SK-N-SH (cell line): ENCODE measurements at regions not wholly inside any gene's neighbourhood (a gene's known extent, or its start where the extent isn't known, plus 50 kb on each side); places are given as distances from the start of the nearest gene placed in this dataset.

Source experiments
- CTCF ChIA-PET: fragments of 300-600, 350-600 bp; formaldehyde crosslinking; extraction: SDS; loops from one replicate; lab custom pipeline; 2021; lab: Yijun Ruan, JAX
- POLR2A ChIA-PET: fragments of 350-600 bp; sonication (Branson Sonifier 250); formaldehyde crosslinking; extraction: SDS; loops from one replicate; lab custom pipeline; 2020; ENCODE audit warnings: antibody characterized with exemption, inconsistent platforms; lab: Yijun Ruan, JAX
- DNase-seq: peaks from one replicate; pipeline ENCODE4 v3.0.0; 2012
- H2AFZ ChIP-seq: fragments of 200-600 bp; sonication (generic); 2 replicates; pipeline ENCODE4 v1.8.1; 2016; ENCODE audit warnings: antibody characterized with exemption, mild to moderate bottlenecking, low read depth
- H3F3A ChIP-seq: fragments of 200-600 bp; sonication (generic); replicated peaks from 2 replicates; pipeline ENCODE3; 2016; ENCODE audit warnings: antibody characterized with exemption, mild to moderate bottlenecking; ENCODE audit not compliant: insufficient read depth
- H3K27ac ChIP-seq, 2 experiments: fragments of 200-500 bp in 1 of 2; fragments of 200-600 bp in 1 of 2; sonication (Bioruptor generic) in 1 of 2; sonication (generic), shearing (Covaris generic) in 1 of 2; 2 replicates each; pipeline versions ENCODE4 v1.5.1 to v1.6.1; 2014 to 2016; ENCODE audit warnings: low read depth in 2 of 2, inconsistent platforms in 1 of 2, low read length in 1 of 2, mild to moderate bottlenecking in 1 of 2, mixed read lengths in 1 of 2
- H3K27me3 ChIP-seq: fragments of 200-600 bp; sonication (generic), shearing (Covaris generic); 2 replicates; pipeline ENCODE4 v1.6.1; 2016; ENCODE audit warnings: mixed run types; ENCODE audit not compliant: insufficient read depth
- H3K36me3 ChIP-seq, 2 experiments: fragments of 200-500 bp in 1 of 2; fragments of 200-600 bp in 1 of 2; sonication (Bioruptor generic) in 1 of 2; sonication (generic) in 1 of 2; replicated peaks in 1 of 2; 2 replicates each; pipeline versions ENCODE3 to v1.5.1; 2014 to 2016; ENCODE audit warnings: low read length in 1 of 2, mild to moderate bottlenecking in 1 of 2; ENCODE audit not compliant: insufficient read depth in 2 of 2, control insufficient read depth in 1 of 2
- H3K4me1 ChIP-seq, 2 experiments: fragments of 200-500 bp in 1 of 2; fragments of 200-600 bp in 1 of 2; sonication (Bioruptor generic) in 1 of 2; sonication (generic), shearing (Covaris generic) in 1 of 2; 2 replicates each; pipeline versions ENCODE4 v1.5.1 to v1.6.1; 2014 to 2016; ENCODE audit warnings: low read depth in 1 of 2, low read length in 1 of 2, mixed run types in 1 of 2; ENCODE audit not compliant: insufficient read depth in 2 of 2, control insufficient read depth in 1 of 2
- H3K4me2 ChIP-seq: fragments of 200-600 bp; sonication (generic), shearing (Covaris generic); 2 replicates; pipeline ENCODE4 v1.6.1; 2017; ENCODE audit warnings: mixed run types
- H3K4me3 ChIP-seq, 2 experiments: fragments of 200-500 bp in 1 of 2; fragments of 200-600 bp in 1 of 2; sonication (Bioruptor generic) in 1 of 2; sonication (generic), shearing (Covaris generic) in 1 of 2; 2 replicates each; pipeline versions ENCODE4 v1.5.1 to v1.8.1; 2014 to 2016; ENCODE audit warnings: low read depth in 2 of 2, inconsistent platforms in 1 of 2, low read length in 1 of 2, mild to moderate bottlenecking in 1 of 2, mixed read lengths in 1 of 2, moderate library complexity in 1 of 2
- H3K79me2 ChIP-seq: fragments of 200-600 bp; sonication (generic); 2 replicates; pipeline ENCODE4 v1.8.1; 2017; ENCODE audit warnings: mild to moderate bottlenecking; ENCODE audit not compliant: insufficient read depth
- H3K9ac ChIP-seq: fragments of 200-600 bp; sonication (generic); 2 replicates; pipeline ENCODE4 v1.6.1; 2017; ENCODE audit warnings: mixed run types
- H3K9me2 ChIP-seq: fragments of 200-600 bp; sonication (generic); 2 replicates; pipeline ENCODE4 v1.6.1; 2017; ENCODE audit warnings: mixed run types
- H3K9me3 ChIP-seq: fragments of 200-600 bp; sonication (generic); 2 replicates; pipeline ENCODE4 v1.6.1; 2017; ENCODE audit warnings: mixed run types, mild to moderate bottlenecking, moderate library complexity
- H4K20me1 ChIP-seq: fragments of 200-600 bp; sonication (generic); 2 replicates; pipeline ENCODE4 v1.6.1; 2017; ENCODE audit warnings: mild to moderate bottlenecking, mixed run types; ENCODE audit not compliant: insufficient read depth
- CHD2 ChIP-seq: fragments of 150-350 bp; IDR thresholded peaks from 2 replicates; pipeline ENCODE4 v1.6.1; 2018; ENCODE audit warnings: low read length; ENCODE audit not compliant: partially characterized antibody
- CTCF ChIP-seq: fragments of 200-600 bp; sonication (generic); IDR thresholded peaks from 2 replicates; pipeline ENCODE4 v1.6.1; 2017; ENCODE audit warnings: antibody characterized with exemption, mild to moderate bottlenecking, moderate library complexity
- MEF2A ChIP-seq: IDR thresholded peaks from 2 replicates; pipeline ENCODE4 v1.4.0; 2012; ENCODE audit warnings: low read depth, borderline replicate concordance
- SIN3A ChIP-seq: IDR thresholded peaks from 2 replicates; pipeline ENCODE4 v1.6.1; 2012; ENCODE audit warnings: low read depth, mild to moderate bottlenecking, low read length, moderate library complexity, borderline replicate concordance
- TCF12 ChIP-seq: IDR thresholded peaks from 2 replicates; pipeline ENCODE4 v1.4.0; 2012
- YY1 ChIP-seq: IDR thresholded peaks from 2 replicates; pipeline ENCODE4 v1.4.0; 2012; ENCODE audit warnings: low read depth, mild to moderate bottlenecking
- ZBTB33 ChIP-seq: IDR thresholded peaks from 2 replicates; pipeline ENCODE4 v1.4.0; 2012; ENCODE audit warnings: low read depth, borderline replicate concordance
- WGBS: methylation state at CpG from one replicate; pipeline ENCODE4 v1.1.6; 2017; ENCODE audit warnings: low lambda C conversion rate; 5-methylcytosine and 5-hydroxymethylcytosine counted together

GRCh38 chr1:223445402-223445801, 52.2 kb downstream of the CCDC185 start:
- H3F3A ChIP-seq: no peaks in the 10 kb centered on the region
- POLR2A ChIA-PET: no interaction called here
- no peak overlapping the region for H3K27ac ChIP-seq
- H3K79me2 ChIP-seq: no peaks in the 10 kb centered on the region
- CTCF ChIA-PET: no interaction called here
- TF ChIP-seq YY1 (no peak), ZBTB33 (no peak)
- WGBS: 0% methylated on average over 2 of the region's 2 CpGs
- H3K9me2 ChIP-seq: no peaks in the 10 kb centered on the region
- no peaks in the 10 kb centered on the region for H3K4me1 ChIP-seq
- DNase-seq: no peak
- H3K4me3 ChIP-seq: no peak overlapping the region
- H3K9ac ChIP-seq: no peak overlapping the region
- H3K27me3 ChIP-seq: no peaks in the 10 kb centered on the region
- no peak overlapping the region for H2AFZ ChIP-seq
- no peaks in the 10 kb centered on the region for H3K36me3 ChIP-seq
- H4K20me1 ChIP-seq: no peaks in the 10 kb centered on the region
- H3K4me2 ChIP-seq: no peak overlapping the region
- no peaks in the 10 kb centered on the region for H3K9me3 ChIP-seq

GRCh38 chr1:223453902-223454301, 60.7 kb downstream of the CCDC185 start:
- H3K4me3 ChIP-seq: no peak overlapping the region

More at GRCh38 chr1:223453902-223454301, 60.7 kb downstream of the CCDC185 start:
- no peak overlapping the region for H2AFZ ChIP-seq
- DNase-seq: no peak
- H4K20me1 ChIP-seq: no peaks in the 10 kb centered on the region
- H3K36me3 ChIP-seq: no peaks in the 10 kb centered on the region
- H3K79me2 ChIP-seq: no peaks in the 10 kb centered on the region
- H3K4me2 ChIP-seq: no peak overlapping the region
- H3K27me3 ChIP-seq: 0 out of 2 replicates have a peak, but pooled peaks cover 3% of the 10 kb centered on the region
- WGBS: 33% methylated on average over 4 of the region's 4 CpGs
- H3K4me1 ChIP-seq: no peaks in the 10 kb centered on the region
- no peak overlapping the region for H3K27ac ChIP-seq
- no peaks in the 10 kb centered on the region for H3K9me3 ChIP-seq
- no peak overlapping the region for H3K9ac ChIP-seq
- CTCF ChIA-PET: interaction anchor here (1.5 kb wide), 1 partner anchor 330 kb away, joined by 3 read pairs; no protein-coding TSS in a partner anchor
- no peaks in the 10 kb centered on the region for H3F3A ChIP-seq
- no peaks in the 10 kb centered on the region for H3K9me2 ChIP-seq
- POLR2A ChIA-PET: no interaction called here
- no peak for TF ChIP-seq TCF12
- no peak for TF ChIP-seq SIN3A
- TF ChIP-seq MEF2A: no peak
- no peak for TF ChIP-seq CHD2
- no peak for TF ChIP-seq CTCF
